K562 (cell line): ENCODE measurements at regions not wholly inside any gene's neighbourhood (a gene's known extent, or its start where the extent isn't known, plus 50 kb on each side); places are given as distances from the start of the nearest gene placed in this dataset.
A peak's percentile ranks its signal among the peaks of the same experiment; 100 is the strongest.

Experiments used
- ATF1 ChIP-seq, 2 experiments: fragments of 450-650 bp in 1 of 2; IDR thresholded peaks; 2 replicates each; pipeline ENCODE4 v1.6.1; 2016; ENCODE audit warnings: missing compliant biosample characterization in 1 of 2, missing genetic modification characterization in 1 of 2
- FIP1L1 ChIP-seq: fragments of 200-400 bp; formaldehyde crosslinking; IDR thresholded peaks from 2 replicates; pipeline ENCODE4 v1.6.1; 2018; ENCODE audit warnings: mild to moderate bottlenecking, low read depth, low read length; ENCODE audit not compliant: poor library complexity, severe bottlenecking
- GABPB1 ChIP-seq: sonication (generic); formaldehyde crosslinking; IDR thresholded peaks from 2 replicates; pipeline ENCODE4 v1.8.0; 2022; ENCODE audit warnings: mild to moderate bottlenecking, missing genetic modification reagents
- GTF2A2 ChIP-seq: IDR thresholded peaks from 2 replicates; pipeline ENCODE4 v1.6.1; 2016; ENCODE audit warnings: mild to moderate bottlenecking, missing genetic modification characterization, missing compliant biosample characterization
- HCFC1 ChIP-seq: IDR thresholded peaks from 2 replicates; pipeline ENCODE4 v1.6.1; 2012; ENCODE audit warnings: low read depth, low read length, improper control_type of control experiment
- NFATC3 ChIP-seq: fragments of 450-650 bp; IDR thresholded peaks from 2 replicates; pipeline ENCODE4 v1.6.1; 2017; ENCODE audit warnings: mild to moderate bottlenecking
- NFYB ChIP-seq: IDR thresholded peaks from 2 replicates; pipeline ENCODE4 v1.6.1; 2011; ENCODE audit warnings: mild to moderate bottlenecking, moderate library complexity; ENCODE audit not compliant: insufficient read length; ENCODE audit errors: extremely low read depth
- PRMT5 ChIP-seq: sonication (generic); formaldehyde crosslinking; IDR thresholded peaks from 2 replicates; pipeline ENCODE4 v1.5.0; 2020; ENCODE audit warnings: missing genetic modification reagents
- RBM14 ChIP-seq: fragments of 200-400 bp; formaldehyde crosslinking; IDR thresholded peaks from 2 replicates; pipeline ENCODE4 v1.6.1; 2018; ENCODE audit warnings: low read depth, mild to moderate bottlenecking, low read length, moderate library complexity, borderline replicate concordance; ENCODE audit not compliant: insufficient read depth
- STAT5A ChIP-seq: IDR thresholded peaks from 2 replicates; pipeline ENCODE4 v1.6.1; 2012; ENCODE audit warnings: low read length, inconsistent platforms, borderline replicate concordance
- ZNF165 ChIP-seq: fragments of 250-450 bp; sonication (Bioruptor Pico); IDR thresholded peaks from 2 replicates; pipeline ENCODE4 v1.4.0; 2020; ENCODE audit warnings: borderline replicate concordance
- ZNF79 ChIP-seq: fragments of 250-450 bp; sonication (Bioruptor Pico); IDR thresholded peaks from 2 replicates; pipeline ENCODE4 v1.4.0; 2020; ENCODE audit warnings: low read depth, mild to moderate bottlenecking, moderate library complexity
- TF ChIP-seq, protein P1 (sequence below): fragments of 250-450 bp; sonication (Bioruptor Pico); IDR thresholded peaks from 2 replicates; pipeline ENCODE4 v1.5.0; 2022; ENCODE audit warnings: mild to moderate bottlenecking
- TF ChIP-seq, protein P2 (sequence below): fragments of 150-350 bp; IDR thresholded peaks from 2 replicates; pipeline ENCODE4 v1.6.1; 2014; ENCODE audit warnings: low read depth, mild to moderate bottlenecking, low read length, borderline replicate concordance
- TF ChIP-seq, protein P3 (sequence below): fragments of 450-650 bp; IDR thresholded peaks from 2 replicates; pipeline ENCODE4 v1.6.1; 2016; ENCODE audit warnings: low read depth, mild to moderate bottlenecking, moderate library complexity
- TF ChIP-seq, protein P4 (sequence below): sonication (generic); formaldehyde crosslinking; IDR thresholded peaks from 2 replicates; pipeline ENCODE4 v1.8.1; 2023; ENCODE audit warnings: mild to moderate bottlenecking, missing genetic modification reagents

DNA sequence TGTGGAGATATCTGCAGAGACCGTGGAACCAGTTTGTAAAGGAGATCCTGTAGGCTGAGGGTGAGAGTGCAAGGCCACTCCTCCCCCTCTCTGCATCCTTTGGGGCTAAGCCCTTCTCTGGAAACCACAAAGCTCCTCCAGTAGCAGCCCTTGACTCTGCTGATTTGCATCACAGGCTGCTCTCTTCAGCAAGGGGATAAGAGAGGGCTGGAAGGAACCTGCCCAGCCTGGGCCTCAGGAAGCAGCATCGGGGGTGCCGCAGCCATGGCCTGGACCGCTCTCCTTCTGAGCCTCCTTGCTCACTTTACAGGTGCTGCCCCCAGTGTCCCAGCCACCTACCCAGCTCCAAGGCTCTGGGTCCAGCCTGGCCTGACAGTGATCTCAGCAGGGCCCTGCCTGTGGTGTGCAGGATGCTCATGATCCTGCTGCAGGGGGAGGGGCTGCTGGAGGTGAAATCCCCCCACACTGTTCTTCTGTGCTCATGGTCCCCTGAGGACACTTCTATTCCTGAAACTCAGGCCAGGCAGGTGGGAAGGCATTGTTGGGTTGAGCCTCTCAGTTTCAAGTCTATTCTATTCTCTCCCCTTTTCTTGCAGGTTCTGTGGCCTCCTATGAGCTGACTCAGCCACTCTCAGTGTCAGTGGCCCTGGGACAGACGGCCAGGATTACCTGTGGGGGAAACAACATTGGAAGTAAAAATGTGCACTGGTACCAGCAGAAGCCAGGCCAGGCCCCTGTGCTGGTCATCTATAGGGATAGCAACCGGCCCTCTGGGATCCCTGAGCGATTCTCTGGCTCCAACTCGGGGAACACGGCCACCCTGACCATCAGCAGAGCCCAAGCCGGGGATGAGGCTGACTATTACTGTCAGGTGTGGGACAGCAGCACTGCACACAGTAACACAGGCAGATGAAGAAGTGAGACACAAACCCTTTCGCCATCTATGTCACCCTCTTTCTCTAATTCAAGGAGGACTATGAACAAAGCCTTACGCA lies 68.5 kb upstream of the IGLL5 start (continued):
- TF ChIP-seq, protein P1, sequence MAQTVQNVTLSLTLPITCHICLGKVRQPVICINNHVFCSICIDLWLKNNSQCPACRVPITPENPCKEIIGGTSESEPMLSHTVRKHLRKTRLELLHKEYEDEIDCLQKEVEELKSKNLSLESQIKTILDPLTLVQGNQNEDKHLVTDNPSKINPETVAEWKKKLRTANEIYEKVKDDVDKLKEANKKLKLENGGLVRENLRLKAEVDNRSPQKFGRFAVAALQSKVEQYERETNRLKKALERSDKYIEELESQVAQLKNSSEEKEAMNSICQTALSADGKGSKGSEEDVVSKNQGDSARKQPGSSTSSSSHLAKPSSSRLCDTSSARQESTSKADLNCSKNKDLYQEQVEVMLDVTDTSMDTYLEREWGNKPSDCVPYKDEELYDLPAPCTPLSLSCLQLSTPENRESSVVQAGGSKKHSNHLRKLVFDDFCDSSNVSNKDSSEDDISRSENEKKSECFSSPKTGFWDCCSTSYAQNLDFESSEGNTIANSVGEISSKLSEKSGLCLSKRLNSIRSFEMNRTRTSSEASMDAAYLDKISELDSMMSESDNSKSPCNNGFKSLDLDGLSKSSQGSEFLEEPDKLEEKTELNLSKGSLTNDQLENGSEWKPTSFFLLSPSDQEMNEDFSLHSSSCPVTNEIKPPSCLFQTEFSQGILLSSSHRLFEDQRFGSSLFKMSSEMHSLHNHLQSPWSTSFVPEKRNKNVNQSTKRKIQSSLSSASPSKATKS (CRISPR knock-in tag) = no peak
- TF ChIP-seq NFYB = no peak
- TF ChIP-seq NFATC3 = no peak
- TF ChIP-seq ZNF79 (CRISPR knock-in tag) = no peak
- no peak for TF ChIP-seq GABPB1
- no peak for TF ChIP-seq HCFC1
- TF ChIP-seq, protein P2, sequence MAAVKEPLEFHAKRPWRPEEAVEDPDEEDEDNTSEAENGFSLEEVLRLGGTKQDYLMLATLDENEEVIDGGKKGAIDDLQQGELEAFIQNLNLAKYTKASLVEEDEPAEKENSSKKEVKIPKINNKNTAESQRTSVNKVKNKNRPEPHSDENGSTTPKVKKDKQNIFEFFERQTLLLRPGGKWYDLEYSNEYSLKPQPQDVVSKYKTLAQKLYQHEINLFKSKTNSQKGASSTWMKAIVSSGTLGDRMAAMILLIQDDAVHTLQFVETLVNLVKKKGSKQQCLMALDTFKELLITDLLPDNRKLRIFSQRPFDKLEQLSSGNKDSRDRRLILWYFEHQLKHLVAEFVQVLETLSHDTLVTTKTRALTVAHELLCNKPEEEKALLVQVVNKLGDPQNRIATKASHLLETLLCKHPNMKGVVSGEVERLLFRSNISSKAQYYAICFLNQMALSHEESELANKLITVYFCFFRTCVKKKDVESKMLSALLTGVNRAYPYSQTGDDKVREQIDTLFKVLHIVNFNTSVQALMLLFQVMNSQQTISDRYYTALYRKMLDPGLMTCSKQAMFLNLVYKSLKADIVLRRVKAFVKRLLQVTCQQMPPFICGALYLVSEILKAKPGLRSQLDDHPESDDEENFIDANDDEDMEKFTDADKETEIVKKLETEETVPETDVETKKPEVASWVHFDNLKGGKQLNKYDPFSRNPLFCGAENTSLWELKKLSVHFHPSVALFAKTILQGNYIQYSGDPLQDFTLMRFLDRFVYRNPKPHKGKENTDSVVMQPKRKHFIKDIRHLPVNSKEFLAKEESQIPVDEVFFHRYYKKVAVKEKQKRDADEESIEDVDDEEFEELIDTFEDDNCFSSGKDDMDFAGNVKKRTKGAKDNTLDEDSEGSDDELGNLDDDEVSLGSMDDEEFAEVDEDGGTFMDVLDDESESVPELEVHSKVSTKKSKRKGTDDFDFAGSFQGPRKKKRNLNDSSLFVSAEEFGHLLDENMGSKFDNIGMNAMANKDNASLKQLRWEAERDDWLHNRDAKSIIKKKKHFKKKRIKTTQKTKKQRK = no peak
- TF ChIP-seq, protein P3, sequence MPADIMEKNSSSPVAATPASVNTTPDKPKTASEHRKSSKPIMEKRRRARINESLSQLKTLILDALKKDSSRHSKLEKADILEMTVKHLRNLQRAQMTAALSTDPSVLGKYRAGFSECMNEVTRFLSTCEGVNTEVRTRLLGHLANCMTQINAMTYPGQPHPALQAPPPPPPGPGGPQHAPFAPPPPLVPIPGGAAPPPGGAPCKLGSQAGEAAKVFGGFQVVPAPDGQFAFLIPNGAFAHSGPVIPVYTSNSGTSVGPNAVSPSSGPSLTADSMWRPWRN = no peak
- no peak for TF ChIP-seq STAT5A
- TF ChIP-seq, protein P4, sequence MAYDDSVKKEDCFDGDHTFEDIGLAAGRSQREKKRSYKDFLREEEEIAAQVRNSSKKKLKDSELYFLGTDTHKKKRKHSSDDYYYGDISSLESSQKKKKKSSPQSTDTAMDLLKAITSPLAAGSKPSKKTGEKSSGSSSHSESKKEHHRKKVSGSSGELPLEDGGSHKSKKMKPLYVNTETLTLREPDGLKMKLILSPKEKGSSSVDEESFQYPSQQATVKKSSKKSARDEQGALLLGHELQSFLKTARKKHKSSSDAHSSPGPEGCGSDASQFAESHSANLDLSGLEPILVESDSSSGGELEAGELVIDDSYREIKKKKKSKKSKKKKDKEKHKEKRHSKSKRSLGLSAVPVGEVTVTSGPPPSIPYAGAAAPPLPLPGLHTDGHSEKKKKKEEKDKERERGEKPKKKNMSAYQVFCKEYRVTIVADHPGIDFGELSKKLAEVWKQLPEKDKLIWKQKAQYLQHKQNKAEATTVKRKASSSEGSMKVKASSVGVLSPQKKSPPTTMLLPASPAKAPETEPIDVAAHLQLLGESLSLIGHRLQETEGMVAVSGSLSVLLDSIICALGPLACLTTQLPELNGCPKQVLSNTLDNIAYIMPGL = peak; percentile 27; the same call in 1 of the 2 replicates
- peak; percentile 5; the same call in 1 of the 2 replicates for TF ChIP-seq ATF1 (CRISPR knock-in tag; IDR thresholded peaks at IDR 0.05)
- no peak for TF ChIP-seq ATF1 (tag; IDR thresholded peaks at IDR 0.05)
- peak; percentile 77 for TF ChIP-seq PRMT5 (CRISPR knock-in tag)
- no peak for TF ChIP-seq FIP1L1
- no peak for TF ChIP-seq RBM14
- TF ChIP-seq ZNF165 (CRISPR knock-in tag) = no peak
- no peak for TF ChIP-seq GTF2A2
